Body of pancreas (tissue), 4 donors: ENCODE measurements at regions not wholly inside any gene's neighbourhood (a gene's known extent, or its start where the extent isn't known, plus 50 kb on each side); places are given as distances from the start of the nearest gene placed in this dataset.

ENCODE experiments used
- ATAC-seq: fragments of 150-250 bp; one replicate; pipeline ENCODE4 v1.9.1; 2016
- DNase-seq, 4 donors: peaks; one replicate each; pipeline ENCODE4 v3.0.0-alpha.2; 2019
- H3K27ac ChIP-seq, 4 donors: fragments of 200-600 bp; sonication (generic); 1 replicate in 3 of 4; 2 replicates in 1 of 4; pipeline versions ENCODE4 v1.5.1 to v1.6.1; 2016 to 2019; ENCODE audit warnings: mild to moderate bottlenecking in 1 of 4, mixed read lengths in 1 of 4, moderate library complexity in 1 of 4
- H3K27me3 ChIP-seq, 2 donors: fragments of 200-600 bp; sonication (generic); one replicate each; pipeline ENCODE4 v1.6.0; 2016; ENCODE audit warnings: mild to moderate bottlenecking in 1 of 2
- H3K36me3 ChIP-seq, 2 donors: fragments of 200-600 bp; sonication (generic); replicated peaks in 1 of 2; 2 replicates each; pipeline ENCODE4 v1.5.1; 2016; ENCODE audit warnings: low read depth in 2 of 2; ENCODE audit not compliant: insufficient read depth in 1 of 2
- H3K4me1 ChIP-seq: fragments of 200-600 bp; sonication (generic); one replicate; pipeline ENCODE4 v1.6.0; 2016
- H3K4me3 ChIP-seq, 2 donors: fragments of 200-600 bp; sonication (generic); 1 replicate in 1 of 2; 2 replicates in 1 of 2; pipeline ENCODE4 v1.5.1; 2016 to 2019
- H3K9me3 ChIP-seq, 3 donors: fragments of 200-600 bp; sonication (generic); 1 replicate in 2 of 3; 2 replicates in 1 of 3; pipeline ENCODE4 v1.5.1; 2016
- CTCF ChIP-seq, 7 experiments: fragments of 450-650 bp in 4 of 7; fragments of 200-600 bp in 3 of 7; sonication (generic) in 3 of 7; IDR thresholded peaks; one replicate each; pipeline ENCODE4 v1.5.1; 2016 to 2019; ENCODE audit warnings: antibody characterized with exemption in 7 of 7
- POLR2A ChIP-seq, 3 donors: fragments of 450-650 bp; IDR thresholded peaks; one replicate each; pipeline ENCODE4 v1.6.1; 2016; ENCODE audit warnings: antibody characterized with exemption in 3 of 3, mild to moderate bottlenecking in 2 of 3
- WGBS, 2 donors: methylation state at CpG; one replicate each; pipeline ENCODE4 v1.1.5; 2017; 5-methylcytosine and 5-hydroxymethylcytosine counted together
- intact Hi-C: fragments of 100-400 bp; cut with DNase I; formaldehyde crosslinking; loops from one replicate; pipeline ENCODE4 v1.15.1; 2023

GRCh38 chr1:101706366-101706765 is 290.4 kb downstream of the OLFM3 start:
- Histone ChIP-seq H3K36me3 (no peaks in the 10 kb centered on the region), H3K9me3 (no peaks in the 10 kb centered on the region), H3K4me3 (no peak overlapping the region), H3K4me1 (no peaks in the 10 kb centered on the region), H3K27ac (no peak overlapping the region), H3K27me3 (no peaks in the 10 kb centered on the region)
- intact Hi-C loops = no loop called here
- ATAC-seq (no peak), DNase-seq (no peak)
- TF ChIP-seq POLR2A (IDR thresholded peaks at IDR 0.05) (no peak), CTCF (IDR thresholded peaks at IDR 0.05) (no peak)

- H3K27ac ChIP-seq = no peak overlapping the region
- no peaks in the 10 kb centered on the region for H3K27me3 ChIP-seq
- no peaks in the 10 kb centered on the region for H3K9me3 ChIP-seq
- no peaks in the 10 kb centered on the region for H3K36me3 ChIP-seq
- TF ChIP-seq POLR2A (IDR thresholded peaks at IDR 0.05) = no peak
- TF ChIP-seq CTCF (IDR thresholded peaks at IDR 0.05) = no peak
- ATAC-seq (no peak), DNase-seq (no peak)
- no peaks in the 10 kb centered on the region for H3K4me1 ChIP-seq
- no peak overlapping the region for H3K4me3 ChIP-seq
- intact Hi-C loops = no loop called here
Measured at GRCh38 chr1:101709721-101710120, 287.0 kb downstream of the OLFM3 start.

- no peaks in the 10 kb centered on the region for H3K9me3 ChIP-seq
- H3K4me3 ChIP-seq = no peak overlapping the region
- no peaks in the 10 kb centered on the region for H3K27me3 ChIP-seq
- no peak for DNase-seq
- 28 to 30% methylated on average over 1 of the region's 1 CpG for WGBS, 2 donors
- ATAC-seq = no peak
- no peaks in the 10 kb centered on the region for H3K36me3 ChIP-seq
- TF ChIP-seq CTCF (IDR thresholded peaks at IDR 0.05) = no peak
- TF ChIP-seq POLR2A (IDR thresholded peaks at IDR 0.05) = no peak
- intact Hi-C loops = no loop called here
- no peaks in the 10 kb centered on the region for H3K4me1 ChIP-seq
- no peak overlapping the region for H3K27ac ChIP-seq
Measured at GRCh38 chr1:101713760-101714159, 283.0 kb downstream of the OLFM3 start.

GRCh38 chr1:101723415-101723814 is 273.3 kb downstream of the OLFM3 start:
- ATAC-seq (no peak), DNase-seq (no peak)
- no peaks in the 10 kb centered on the region for H3K9me3 ChIP-seq
- intact Hi-C loops = no loop called here
- no peaks in the 10 kb centered on the region for H3K4me1 ChIP-seq
- no peak for TF ChIP-seq CTCF (IDR thresholded peaks at IDR 0.05)
- no peak for TF ChIP-seq POLR2A (IDR thresholded peaks at IDR 0.05)
- H3K27me3 ChIP-seq = no peaks in the 10 kb centered on the region
- H3K27ac ChIP-seq = no peak overlapping the region
- H3K36me3 ChIP-seq = no peaks in the 10 kb centered on the region
- H3K4me3 ChIP-seq = no peak overlapping the region
- 39 to 42% methylated on average over 4 of the region's 4 CpGs for WGBS, 2 donors

- intact Hi-C loops = no loop called here
- H3K4me3 ChIP-seq = no peak overlapping the region
- ATAC-seq (no peak), DNase-seq (no peak)
- no peaks in the 10 kb centered on the region for H3K9me3 ChIP-seq
- H3K27me3 ChIP-seq = no peaks in the 10 kb centered on the region
- 53 to 58% methylated on average over 5 of the region's 5 CpGs for WGBS, 2 donors
- H3K4me1 ChIP-seq = no peaks in the 10 kb centered on the region
- TF ChIP-seq POLR2A (IDR thresholded peaks at IDR 0.05) (no peak), CTCF (IDR thresholded peaks at IDR 0.05) (no peak)
- H3K36me3 ChIP-seq = no peaks in the 10 kb centered on the region
- H3K27ac ChIP-seq = no peak overlapping the region
Measured at GRCh38 chr1:101728029-101728428, 268.7 kb downstream of the OLFM3 start.
